GM23338 (cell line): ENCODE measurements at regions not wholly inside any gene's neighbourhood (a gene's known extent, or its start where the extent isn't known, plus 50 kb on each side); places are given as distances from the start of the nearest gene placed in this dataset.

Source experiments
- CTCF ChIP-seq, 2 experiments: fragments of 200-600 bp in 1 of 2; sonication (generic) in 1 of 2; conservative IDR thresholded peaks; 2 replicates each; pipeline versions ENCODE4 v1.5.1 to v1.6.1; 2016 to 2017; ENCODE audit warnings: antibody characterized with exemption in 2 of 2, low read depth in 2 of 2, mild to moderate bottlenecking in 2 of 2, moderate library complexity in 1 of 2
- EZH2 ChIP-seq: fragments of 200-600 bp; sonication (generic); IDR thresholded peaks from one replicate; pipeline ENCODE4 v1.8.0; 2017; ENCODE audit warnings: antibody characterized with exemption, mild to moderate bottlenecking, low read depth; ENCODE audit not compliant: unreplicated experiment
- EZH2phosphoT487 ChIP-seq: fragments of 200-600 bp; sonication (generic); IDR thresholded peaks from one replicate; pipeline ENCODE4 v1.8.1; 2018; ENCODE audit warnings: antibody characterized with exemption; ENCODE audit not compliant: unreplicated experiment
- POLR2AphosphoS5 ChIP-seq: IDR thresholded peaks from 2 replicates; pipeline ENCODE4 v1.6.1; 2016; ENCODE audit warnings: antibody characterized with exemption, low read depth
- STAT1 ChIP-seq: IDR thresholded peaks from one replicate; pipeline ENCODE4 v1.6.1; 2016; ENCODE audit warnings: antibody characterized with exemption; ENCODE audit not compliant: unreplicated experiment
- TF ChIP-seq, protein P1 (sequence below): IDR thresholded peaks from one replicate; pipeline ENCODE4 v1.6.1; 2018; ENCODE audit warnings: antibody characterized with exemption; ENCODE audit not compliant: unreplicated experiment

DNA sequence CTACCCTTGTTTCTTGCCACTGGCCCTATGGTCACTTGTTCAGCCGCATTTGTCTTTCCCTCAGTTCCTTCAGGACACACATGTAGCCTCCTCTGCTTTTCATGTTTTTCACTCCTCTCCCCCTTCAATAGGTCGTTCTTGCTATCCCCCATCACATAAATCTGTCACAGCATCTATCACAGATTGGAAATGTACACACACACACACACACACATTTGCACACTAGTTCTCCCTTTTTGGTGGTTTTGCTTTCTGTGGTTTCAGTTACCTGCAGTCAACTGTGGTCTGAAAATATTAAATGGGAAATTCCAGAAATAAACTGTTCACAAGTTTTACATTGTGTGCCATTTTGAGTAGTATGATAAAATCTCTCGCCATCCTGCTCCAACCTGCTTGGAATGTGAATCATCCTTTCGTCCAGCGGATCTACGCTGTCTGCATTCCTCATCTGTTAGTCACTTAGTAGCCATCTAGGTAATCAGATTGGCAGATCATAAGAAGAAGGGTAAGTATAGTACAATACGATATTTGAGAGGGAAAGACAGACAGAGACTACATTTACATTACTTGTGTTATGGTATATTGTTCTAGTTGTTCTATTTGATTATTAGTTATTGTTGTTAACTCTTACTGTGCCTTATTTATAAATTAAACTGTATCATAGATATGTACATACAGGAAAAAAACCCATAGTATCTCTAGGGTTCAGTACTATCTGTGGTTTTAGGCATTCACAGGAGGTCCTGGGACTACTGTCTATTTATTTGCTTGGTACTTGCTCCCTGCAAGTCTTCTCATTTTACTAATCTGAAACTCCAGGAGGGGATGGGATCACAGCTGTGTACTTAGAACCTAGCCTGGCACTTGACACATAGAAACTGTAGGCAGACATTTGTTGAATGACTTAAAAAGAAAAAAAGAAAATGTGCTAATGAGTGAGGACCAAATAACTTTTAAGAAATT, 86.1 kb upstream of the PNPT1 start:
- TF ChIP-seq CTCF (conservative IDR thresholded peaks at IDR 0.05; ENCODE audit: low read depth in 2 of 2): no peak
- TF ChIP-seq POLR2AphosphoS5: no peak
- no peak for TF ChIP-seq EZH2phosphoT487
- TF ChIP-seq EZH2: no peak
- no peak for TF ChIP-seq STAT1
- TF ChIP-seq, protein P1, sequence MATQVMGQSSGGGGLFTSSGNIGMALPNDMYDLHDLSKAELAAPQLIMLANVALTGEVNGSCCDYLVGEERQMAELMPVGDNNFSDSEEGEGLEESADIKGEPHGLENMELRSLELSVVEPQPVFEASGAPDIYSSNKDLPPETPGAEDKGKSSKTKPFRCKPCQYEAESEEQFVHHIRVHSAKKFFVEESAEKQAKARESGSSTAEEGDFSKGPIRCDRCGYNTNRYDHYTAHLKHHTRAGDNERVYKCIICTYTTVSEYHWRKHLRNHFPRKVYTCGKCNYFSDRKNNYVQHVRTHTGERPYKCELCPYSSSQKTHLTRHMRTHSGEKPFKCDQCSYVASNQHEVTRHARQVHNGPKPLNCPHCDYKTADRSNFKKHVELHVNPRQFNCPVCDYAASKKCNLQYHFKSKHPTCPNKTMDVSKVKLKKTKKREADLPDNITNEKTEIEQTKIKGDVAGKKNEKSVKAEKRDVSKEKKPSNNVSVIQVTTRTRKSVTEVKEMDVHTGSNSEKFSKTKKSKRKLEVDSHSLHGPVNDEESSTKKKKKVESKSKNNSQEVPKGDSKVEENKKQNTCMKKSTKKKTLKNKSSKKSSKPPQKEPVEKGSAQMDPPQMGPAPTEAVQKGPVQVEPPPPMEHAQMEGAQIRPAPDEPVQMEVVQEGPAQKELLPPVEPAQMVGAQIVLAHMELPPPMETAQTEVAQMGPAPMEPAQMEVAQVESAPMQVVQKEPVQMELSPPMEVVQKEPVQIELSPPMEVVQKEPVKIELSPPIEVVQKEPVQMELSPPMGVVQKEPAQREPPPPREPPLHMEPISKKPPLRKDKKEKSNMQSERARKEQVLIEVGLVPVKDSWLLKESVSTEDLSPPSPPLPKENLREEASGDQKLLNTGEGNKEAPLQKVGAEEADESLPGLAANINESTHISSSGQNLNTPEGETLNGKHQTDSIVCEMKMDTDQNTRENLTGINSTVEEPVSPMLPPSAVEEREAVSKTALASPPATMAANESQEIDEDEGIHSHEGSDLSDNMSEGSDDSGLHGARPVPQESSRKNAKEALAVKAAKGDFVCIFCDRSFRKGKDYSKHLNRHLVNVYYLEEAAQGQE: no peak
